LNCaP clone FGC (cell line): ENCODE measurements at regions not wholly inside any gene's neighbourhood (a gene's known extent, or its start where the extent isn't known, plus 50 kb on each side); places are given as distances from the start of the nearest gene placed in this dataset.

Source experiments
- DNase-seq: peaks from one replicate; pipeline ENCODE4 v3.0.0-alpha.2; 2011; ENCODE audit warnings: low read depth
- H3K4me3 ChIP-seq: 2 replicates; pipeline ENCODE4 v1.5.1; 2011; ENCODE audit warnings: mild to moderate bottlenecking, low read depth, low read length, control low read depth
- TF ChIP-seq, protein P1 (sequence below): IDR thresholded peaks from 2 replicates; pipeline ENCODE4 v1.5.1; 2012; ENCODE audit warnings: mild to moderate bottlenecking; ENCODE audit not compliant: control insufficient read depth, insufficient read depth; ENCODE audit errors: extremely low read depth

DNA sequence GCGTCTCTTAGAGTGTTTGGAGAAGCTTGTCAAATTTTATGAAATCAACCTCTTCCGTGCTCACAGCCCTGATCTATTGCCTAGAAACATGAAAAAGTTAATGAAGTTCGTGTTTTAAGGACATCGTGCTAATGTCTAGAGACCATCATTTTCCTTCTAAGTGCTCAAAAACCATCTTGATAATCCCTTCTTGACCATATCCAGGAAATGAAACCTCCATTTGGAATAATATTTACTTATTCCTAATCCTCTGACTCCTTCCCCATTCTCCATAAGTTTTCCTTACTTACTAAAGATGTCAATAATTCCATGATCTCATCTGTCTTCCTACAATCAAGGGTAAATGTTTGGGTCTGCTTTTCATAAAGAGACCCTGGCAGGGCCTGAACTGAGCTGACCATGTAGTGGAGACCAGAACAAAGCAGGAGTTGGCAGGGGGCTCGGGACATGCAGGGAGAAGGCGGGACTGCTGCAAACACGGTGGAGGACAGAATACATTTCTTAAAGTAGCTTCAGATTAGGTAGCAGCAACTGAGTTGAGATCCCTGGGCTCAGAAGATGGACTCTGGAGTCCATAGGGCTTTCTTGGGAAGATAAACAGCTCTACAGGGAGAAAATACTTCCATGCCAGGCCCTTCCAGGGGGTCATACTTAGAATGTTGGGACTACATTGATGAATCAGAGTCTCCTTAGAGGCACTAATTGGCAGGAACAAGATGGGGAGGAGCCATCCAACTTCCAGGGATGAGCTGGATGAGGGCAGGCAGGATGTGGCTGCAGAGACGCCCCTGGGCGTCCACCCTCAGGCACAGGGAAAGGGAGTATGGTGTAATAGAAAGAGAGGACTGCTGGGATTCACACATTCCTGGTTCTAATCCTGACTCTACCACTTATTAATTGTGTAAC, 100.7 kb downstream of the RIN2 start:
- H3K4me3 ChIP-seq = no peak overlapping the region
- DNase-seq = no peak
- TF ChIP-seq, protein P1, sequence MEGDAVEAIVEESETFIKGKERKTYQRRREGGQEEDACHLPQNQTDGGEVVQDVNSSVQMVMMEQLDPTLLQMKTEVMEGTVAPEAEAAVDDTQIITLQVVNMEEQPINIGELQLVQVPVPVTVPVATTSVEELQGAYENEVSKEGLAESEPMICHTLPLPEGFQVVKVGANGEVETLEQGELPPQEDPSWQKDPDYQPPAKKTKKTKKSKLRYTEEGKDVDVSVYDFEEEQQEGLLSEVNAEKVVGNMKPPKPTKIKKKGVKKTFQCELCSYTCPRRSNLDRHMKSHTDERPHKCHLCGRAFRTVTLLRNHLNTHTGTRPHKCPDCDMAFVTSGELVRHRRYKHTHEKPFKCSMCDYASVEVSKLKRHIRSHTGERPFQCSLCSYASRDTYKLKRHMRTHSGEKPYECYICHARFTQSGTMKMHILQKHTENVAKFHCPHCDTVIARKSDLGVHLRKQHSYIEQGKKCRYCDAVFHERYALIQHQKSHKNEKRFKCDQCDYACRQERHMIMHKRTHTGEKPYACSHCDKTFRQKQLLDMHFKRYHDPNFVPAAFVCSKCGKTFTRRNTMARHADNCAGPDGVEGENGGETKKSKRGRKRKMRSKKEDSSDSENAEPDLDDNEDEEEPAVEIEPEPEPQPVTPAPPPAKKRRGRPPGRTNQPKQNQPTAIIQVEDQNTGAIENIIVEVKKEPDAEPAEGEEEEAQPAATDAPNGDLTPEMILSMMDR = no peak

GRCh38 chr20:19859444-19859843, 101.4 kb downstream of the RIN2 start:
- DNase-seq = no peak
- no peak overlapping the region for H3K4me3 ChIP-seq
- TF ChIP-seq, protein P1 = no peak

DNA sequence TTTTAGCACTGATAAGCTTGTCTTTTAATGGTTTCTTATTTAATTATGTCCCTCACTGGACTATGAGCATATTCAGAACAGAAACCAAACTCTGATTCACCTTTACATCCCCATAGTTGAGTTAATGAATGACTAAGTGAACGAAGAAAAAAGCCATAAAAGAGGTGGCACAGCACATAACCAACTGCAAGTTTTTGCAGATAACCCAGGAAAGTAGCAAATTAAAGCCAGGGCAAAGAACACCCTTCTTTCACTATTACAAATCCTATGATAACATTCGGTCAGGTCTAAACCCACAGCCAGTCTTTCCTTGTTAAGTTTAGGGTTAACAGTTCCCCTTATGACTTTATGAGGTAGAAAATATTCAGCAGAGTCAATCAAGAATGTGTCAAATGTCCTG, 102.7 kb downstream of the RIN2 start:
- no peak for DNase-seq
- H3K4me3 ChIP-seq = no peak overlapping the region
- TF ChIP-seq, protein P1 = no peak

DNA sequence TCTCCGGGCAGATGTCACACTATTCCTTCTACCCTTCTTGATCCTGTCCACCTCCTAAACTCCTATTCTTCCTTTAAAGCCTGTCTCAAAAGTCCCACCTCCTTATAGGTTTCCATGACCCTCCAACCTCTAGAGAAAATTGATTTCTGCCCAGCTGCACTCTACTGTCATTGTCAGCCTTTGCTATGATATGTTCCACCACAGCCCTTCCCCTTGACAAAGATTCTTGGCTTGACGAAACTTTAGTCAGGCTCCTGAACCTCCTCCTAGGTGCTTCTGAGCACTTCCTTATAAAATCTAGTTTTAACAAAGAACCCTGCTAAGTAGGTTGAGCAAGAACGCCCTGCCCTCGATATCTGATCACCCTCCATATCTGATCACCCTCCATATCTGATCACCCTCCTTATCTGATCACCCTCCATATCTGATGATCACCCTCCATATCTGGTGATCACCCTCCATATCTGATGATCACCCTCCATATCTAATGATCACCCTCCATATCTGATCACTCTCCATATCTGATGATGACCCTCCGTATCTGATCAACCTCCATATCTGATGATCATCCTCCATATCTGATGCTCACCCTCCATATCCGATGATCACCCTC, 103.2 kb downstream of the RIN2 start:
- H3K4me3 ChIP-seq = no peak overlapping the region
- TF ChIP-seq, protein P1 = no peak
- DNase-seq = no peak

- no peak for DNase-seq
Measured at GRCh38 chr20:19864130-19864529, 106.1 kb downstream of the RIN2 start.

DNA sequence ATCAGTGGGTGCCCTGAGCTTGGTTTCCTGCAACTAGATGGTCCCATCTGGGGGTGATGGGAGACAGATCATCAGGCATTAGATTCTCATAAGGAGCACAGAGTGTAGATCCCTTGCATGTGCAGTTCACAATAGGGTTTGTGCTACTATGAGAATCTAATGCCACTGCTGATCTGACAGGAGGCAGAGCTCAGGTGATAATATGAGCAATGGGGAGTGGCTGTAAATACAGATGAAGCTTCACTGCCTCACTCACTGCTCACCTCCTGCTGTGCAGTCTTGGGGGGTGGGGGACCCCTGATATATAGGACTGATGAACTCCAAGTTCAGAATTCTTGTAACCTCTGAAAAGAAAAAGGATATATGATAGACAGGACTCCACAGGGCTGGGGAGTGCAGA, 108.0 kb downstream of the RIN2 start:
- DNase-seq = no peak
- H3K4me3 ChIP-seq = no peak overlapping the region
- TF ChIP-seq, protein P1 = no peak

More at GRCh38 chr20:19864130-19864529, 106.1 kb downstream of the RIN2 start:
- no peak overlapping the region for H3K4me3 ChIP-seq
- TF ChIP-seq, protein P1 = no peak

DNA sequence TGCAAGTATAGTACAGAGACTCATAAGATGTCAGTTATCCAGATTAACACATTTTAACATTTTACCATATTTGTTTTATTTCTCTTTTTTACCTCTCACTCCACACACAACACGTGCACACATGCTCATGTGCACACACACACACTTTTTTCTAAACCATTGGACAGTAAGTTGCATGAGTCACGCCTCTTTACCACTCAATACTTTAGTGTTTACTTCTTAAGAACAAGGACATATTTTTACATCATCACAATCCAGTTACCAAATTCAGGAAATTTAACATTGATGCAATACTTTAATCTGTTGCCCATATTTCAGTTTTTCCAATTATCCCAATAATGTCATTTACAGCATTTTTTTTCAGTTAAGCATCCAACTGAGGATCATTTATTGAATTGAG, 109.0 kb downstream of the RIN2 start:
- no peak overlapping the region for H3K4me3 ChIP-seq
- no peak for DNase-seq
- TF ChIP-seq, protein P1 = no peak
